Stimulated activated CD8-positive, alpha-beta memory T cell treated with anti-CD3 and anti-CD28 coated beads, Interleukin-7, amount 100 ng/mL, for 48 hours (primary cell): ENCODE measurements at regions not wholly inside any gene's neighbourhood (a gene's known extent, or its start where the extent isn't known, plus 50 kb on each side); places are given as distances from the start of the nearest gene placed in this dataset.
"Not testable (repeated sequence)": the region's sequence is repeated elsewhere in the genome, so short reads cannot be mapped to it uniquely, and the experiment has no call there.

ENCODE experiments used
- DNase-seq, 2 donors: peaks; one replicate each; pipeline ENCODE4 v3.0.0-alpha.2; 2020; ENCODE audit warnings: low read depth in 1 of 2; ENCODE audit errors: extremely low read depth in 1 of 2

- DNase-seq: no peak
Measured at GRCh38 chr13:58474581-58474980, 843.0 kb downstream of the PCDH17 start.

- no peak for DNase-seq
Measured at GRCh38 chr13:58476206-58476918, 844.8 kb downstream of the PCDH17 start.

- no peak for DNase-seq
Measured at GRCh38 chr13:58478858-58479257, 847.3 kb downstream of the PCDH17 start.

GRCh38 chr13:58480061-58480460, 848.5 kb downstream of the PCDH17 start:
- no peak for DNase-seq

- no peak for DNase-seq
Measured at GRCh38 chr13:58488251-58488650, 856.7 kb downstream of the PCDH17 start.

GRCh38 chr13:58495668-58496067, 864.1 kb downstream of the PCDH17 start:
- DNase-seq: no peak

GRCh38 chr13:58500938-58501337, 869.4 kb downstream of the PCDH17 start:
- no peak for DNase-seq

GRCh38 chr13:58504202-58504700, 872.7 kb downstream of the PCDH17 start:
- DNase-seq: not testable (repeated sequence)

- not testable (repeated sequence) for DNase-seq
Measured at GRCh38 chr13:58505262-58505920, 873.8 kb downstream of the PCDH17 start.

- DNase-seq: no peak
Measured at GRCh38 chr13:58528351-58528750, 896.8 kb downstream of the PCDH17 start.

GRCh38 chr13:58531614-58532013, 900.1 kb downstream of the PCDH17 start:
- DNase-seq: no peak

GRCh38 chr13:58542530-58542929, 911.0 kb downstream of the PCDH17 start:
- DNase-seq: no peak

GRCh38 chr13:58547419-58547818, 915.9 kb downstream of the PCDH17 start:
- DNase-seq: no peak

GRCh38 chr13:58566176-58566575, 934.6 kb downstream of the PCDH17 start:
- no peak for DNase-seq

GRCh38 chr13:58573743-58574142, 942.2 kb downstream of the PCDH17 start:
- DNase-seq: no peak

GRCh38 chr13:58574791-58575190, 943.2 kb downstream of the PCDH17 start:
- DNase-seq: no peak

GRCh38 chr13:58579468-58579867, 947.9 kb downstream of the PCDH17 start:
- no peak for DNase-seq

- no peak for DNase-seq
Measured at GRCh38 chr13:58583966-58584365, 952.4 kb downstream of the PCDH17 start.

GRCh38 chr13:58584610-58585009, 953.1 kb downstream of the PCDH17 start:
- DNase-seq: no peak

GRCh38 chr13:58587183-58587582, 955.6 kb downstream of the PCDH17 start:
- no peak for DNase-seq

GRCh38 chr13:58592052-58592451, 960.5 kb downstream of the PCDH17 start:
- DNase-seq: no peak

GRCh38 chr13:58592786-58593185, 961.2 kb downstream of the PCDH17 start:
- DNase-seq: no peak
